Neutrophil (primary cell): ENCODE measurements at regions not wholly inside any gene's neighbourhood (a gene's known extent, or its start where the extent isn't known, plus 50 kb on each side); places are given as distances from the start of the nearest gene placed in this dataset.

ENCODE experiments used
- H3K27ac ChIP-seq: fragments of 200-600 bp; sonication (generic); 2 replicates; pipeline ENCODE4 v1.5.1; 2016; ENCODE audit warnings: mild to moderate bottlenecking, moderate library complexity
- H3K27me3 ChIP-seq: fragments of 200-600 bp; sonication (generic); 2 replicates; pipeline ENCODE4 v1.6.0; 2016; ENCODE audit warnings: mild to moderate bottlenecking
- H3K36me3 ChIP-seq: fragments of 200-600 bp; sonication (generic); 2 replicates; pipeline ENCODE4 v1.5.1; 2017
- H3K4me1 ChIP-seq, 2 experiments: fragments of 200-600 bp in 1 of 2; sonication (generic) in 1 of 2; 1 replicate in 1 of 2; 2 replicates in 1 of 2; pipeline versions ENCODE4 v1.5.1 to v1.6.1; 2013 to 2016; ENCODE audit warnings: low read depth in 1 of 2, low read length in 1 of 2, mild to moderate bottlenecking in 1 of 2, moderate library complexity in 1 of 2; ENCODE audit not compliant: control insufficient read depth in 1 of 2, insufficient read depth in 1 of 2
- H3K4me3 ChIP-seq, 2 experiments: fragments of 200-600 bp in 1 of 2; sonication (generic) in 1 of 2; 1 replicate in 1 of 2; 2 replicates in 1 of 2; pipeline ENCODE4 v1.5.1; 2013 to 2016; ENCODE audit warnings: low read depth in 1 of 2, low read length in 1 of 2, mild to moderate bottlenecking in 1 of 2, moderate library complexity in 1 of 2
- H3K9me3 ChIP-seq: fragments of 200-600 bp; sonication (generic); 2 replicates; pipeline ENCODE4 v1.5.1; 2016
- CTCF ChIP-seq: fragments of 200-600 bp; sonication (generic); IDR thresholded peaks from 2 replicates; pipeline ENCODE4 v1.5.1; 2016; ENCODE audit warnings: antibody characterized with exemption

GRCh38 chr1:47650205-47650604 lies 212.4 kb downstream of the FOXD2 start:
- Histone ChIP-seq H3K36me3 (no peaks in the 10 kb centered on the region), H3K27ac (no peak overlapping the region), H3K4me3 (no peak overlapping the region), H3K9me3 (no peaks in the 10 kb centered on the region), H3K4me1 (no peaks in the 10 kb centered on the region), H3K27me3 (no peaks in the 10 kb centered on the region)
- TF ChIP-seq CTCF: no peak

- no peaks in the 10 kb centered on the region for H3K4me1 ChIP-seq
- no peaks in the 10 kb centered on the region for H3K36me3 ChIP-seq
- H3K27me3 ChIP-seq: no peaks in the 10 kb centered on the region
- no peaks in the 10 kb centered on the region for H3K9me3 ChIP-seq
- no peak overlapping the region for H3K4me3 ChIP-seq
- no peak overlapping the region for H3K27ac ChIP-seq
- no peak for TF ChIP-seq CTCF
These were observed 212.8 kb downstream of the FOXD2 start for GRCh38 chr1:47650611-47651010.

GRCh38 chr1:47651311-47652089 lies 213.7 kb downstream of the FOXD2 start:
- TF ChIP-seq CTCF: no peak
- no peak overlapping the region for H3K4me3 ChIP-seq
- no peaks in the 10 kb centered on the region for H3K36me3 ChIP-seq
- H3K9me3 ChIP-seq: no peaks in the 10 kb centered on the region
- peaks cover 2% of the 10 kb centered on the region for H3K27me3 ChIP-seq
- H3K27ac ChIP-seq: no peak overlapping the region
- no peaks in the 10 kb centered on the region for H3K4me1 ChIP-seq

GRCh38 chr1:47655521-47656300 lies 217.9 kb downstream of the FOXD2 start:
- no peak overlapping the region for H3K4me3 ChIP-seq
- no peaks in the 10 kb centered on the region for H3K9me3 ChIP-seq
- TF ChIP-seq CTCF: no peak
- no peak overlapping the region for H3K27ac ChIP-seq
- no peaks in the 10 kb centered on the region for H3K4me1 ChIP-seq
- H3K27me3 ChIP-seq: peaks cover 9% of the 10 kb centered on the region
- no peaks in the 10 kb centered on the region for H3K36me3 ChIP-seq

GRCh38 chr1:47656719-47657685 lies 219.2 kb downstream of the FOXD2 start:
- Histone ChIP-seq H3K9me3 (no peaks in the 10 kb centered on the region), H3K4me3 (no peak overlapping the region), H3K27ac (no peak overlapping the region), H3K36me3 (no peaks in the 10 kb centered on the region), H3K4me1 (no peaks in the 10 kb centered on the region), H3K27me3 (peaks cover 9% of the 10 kb centered on the region)
- TF ChIP-seq CTCF: no peak
